ENCODE measurements at regions not wholly inside any gene's neighbourhood (a gene's known extent, or its start where the extent isn't known, plus 50 kb on each side); places are given as distances from the start of the nearest gene placed in this dataset.
A peak's percentile ranks its signal among the peaks of the same experiment; 100 is the strongest.

- no peak for TF ChIP-seq CTCF (IDR thresholded peaks at IDR 0.05; ENCODE audit: low read length)
- TF ChIP-seq EZH2phosphoT487 (IDR thresholded peaks at IDR 0.05; ENCODE audit: low read length): peak; percentile 91
Measured at GRCh38 chr3:28940530-28940929, 340.3 kb upstream of the RBMS3 start.

All from MM.1S (cell line).